NCI-H2107 treated with DMSO at 0.1 percent for 48 hours (cell line): ENCODE measurements at regions not wholly inside any gene's neighbourhood (a gene's known extent, or its start where the extent isn't known, plus 50 kb on each side); places are given as distances from the start of the nearest gene placed in this dataset.

ENCODE experiments used
- DNase-seq: peaks from one replicate; lab custom pipeline; 2025; ENCODE audit not compliant: unreplicated experiment; lab: John Stamatoyannopoulos, UW

DNA sequence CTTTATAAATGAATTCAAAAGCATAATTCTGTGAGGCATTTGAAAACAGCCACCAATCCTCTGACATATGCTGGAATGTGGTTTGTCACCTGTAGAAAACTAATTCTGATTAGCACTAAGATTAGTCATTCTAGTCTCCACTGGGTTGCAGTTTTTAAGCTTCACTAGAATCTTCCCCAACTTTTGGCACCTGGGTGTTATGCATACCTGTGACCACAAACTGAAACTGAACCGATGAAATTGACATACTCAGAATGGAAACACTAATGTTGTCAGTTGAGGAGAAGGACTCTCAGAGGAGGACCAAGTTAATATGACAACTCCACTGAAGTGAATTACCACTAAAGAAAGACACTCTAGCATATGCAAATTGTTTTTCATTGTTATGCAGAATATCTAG, 285.8 kb upstream of the NEGR1 start:
- DNase-seq: no peak

DNA sequence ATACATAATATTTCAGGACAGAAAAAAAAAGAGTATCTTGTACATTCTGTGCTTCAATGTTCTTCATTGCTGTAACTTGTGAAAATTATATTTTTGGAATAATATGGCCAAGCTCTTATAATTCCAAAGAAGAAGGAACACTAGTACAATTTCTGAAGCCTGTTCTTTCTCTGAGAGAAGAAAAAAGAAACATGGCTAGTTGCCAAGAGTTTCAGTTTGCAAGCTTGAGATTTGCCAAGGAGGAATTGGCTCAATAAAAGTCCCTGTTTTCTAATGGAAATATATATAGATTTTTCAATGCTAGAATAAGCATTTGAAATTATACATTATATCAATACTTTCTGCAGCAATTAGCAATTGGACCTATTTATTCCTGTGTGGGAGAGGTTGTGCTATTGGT, 285.2 kb upstream of the NEGR1 start:
- no peak for DNase-seq

DNA sequence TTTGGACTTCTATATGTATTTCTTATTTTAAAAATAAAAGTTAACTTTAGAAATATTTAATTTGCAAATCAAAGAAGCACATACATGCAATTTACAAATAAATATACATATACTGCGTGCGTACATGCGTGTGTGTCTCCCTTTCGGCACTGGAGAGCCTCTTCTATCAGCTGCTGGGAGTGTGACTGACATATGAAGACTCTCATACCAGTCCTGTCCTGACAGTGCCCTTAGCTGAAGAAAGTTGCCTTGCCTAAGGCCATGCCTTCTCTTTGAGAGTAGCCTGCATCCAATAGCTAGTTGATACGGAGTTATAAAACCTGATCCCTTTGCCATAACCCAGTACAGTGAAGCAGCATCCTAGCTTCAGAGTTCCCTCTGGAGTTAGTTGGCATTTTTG, 282.4 kb upstream of the NEGR1 start:
- DNase-seq: no peak

DNA sequence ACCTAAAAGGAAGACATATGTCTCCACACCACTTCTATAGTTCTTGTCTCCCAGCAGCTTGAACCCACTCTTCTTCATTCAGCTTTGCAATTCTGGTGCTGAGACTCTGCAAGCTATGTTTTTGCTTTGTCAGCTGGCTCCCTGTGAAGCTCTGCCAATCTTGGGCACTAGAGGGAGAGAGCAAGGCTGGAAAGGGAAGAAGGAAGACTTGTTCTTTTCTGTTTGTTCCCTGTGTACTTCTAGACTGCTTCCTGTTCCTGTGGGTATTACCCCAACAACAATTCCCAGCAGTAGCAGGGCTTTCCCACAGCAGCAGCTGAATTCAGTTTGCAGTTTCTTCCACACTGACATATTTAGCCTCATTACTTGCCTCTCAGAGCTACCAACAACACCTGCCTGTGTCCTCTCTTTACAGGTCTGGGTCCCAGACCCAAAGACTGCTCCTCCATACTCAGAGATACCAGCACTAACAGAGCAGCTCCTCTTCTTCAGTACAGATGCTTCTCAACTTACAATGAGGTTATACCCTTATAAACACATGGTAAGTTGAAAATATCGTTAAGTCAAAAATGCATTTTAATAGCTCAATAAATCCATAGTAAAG, 275.2 kb upstream of the NEGR1 start:
- no peak for DNase-seq

DNA sequence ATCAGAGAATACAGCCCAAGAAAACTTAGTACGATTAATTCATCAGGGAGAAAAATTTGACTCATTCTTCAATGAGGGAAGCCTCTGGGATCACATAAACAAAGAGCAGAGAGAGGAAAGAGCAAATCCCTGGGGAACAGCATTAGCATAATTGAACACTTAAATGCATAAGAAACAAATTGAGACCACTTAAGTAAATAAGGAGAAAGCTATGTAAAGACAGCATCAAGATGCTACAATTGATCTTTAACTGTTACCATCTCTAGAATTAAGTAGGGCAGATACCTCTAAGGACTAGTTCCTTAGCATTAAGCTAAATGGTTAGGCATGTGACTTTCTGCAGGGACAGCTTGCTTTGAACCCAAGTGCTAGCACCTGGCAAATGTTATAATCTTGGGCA, 265.1 kb upstream of the NEGR1 start:
- DNase-seq: no peak

DNA sequence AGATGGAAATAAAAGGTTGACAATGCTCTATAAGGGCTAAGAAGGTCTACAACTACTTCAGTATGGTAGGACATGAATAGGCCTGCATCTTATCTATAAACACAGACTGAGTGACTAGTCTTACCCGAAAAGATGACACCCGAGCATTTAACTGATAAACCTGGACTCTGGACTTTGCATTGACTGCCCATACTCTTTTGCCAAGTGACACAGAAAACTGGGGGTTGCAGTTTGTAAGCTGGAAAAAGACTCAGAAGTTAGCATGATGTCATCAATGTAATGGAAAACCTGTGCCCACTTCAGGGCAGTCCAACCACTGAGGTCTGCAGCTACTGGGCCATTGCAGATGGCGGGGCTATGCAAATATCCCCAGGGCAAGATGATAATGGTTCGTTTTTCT, 258.3 kb upstream of the NEGR1 start:
- DNase-seq: no peak

DNA sequence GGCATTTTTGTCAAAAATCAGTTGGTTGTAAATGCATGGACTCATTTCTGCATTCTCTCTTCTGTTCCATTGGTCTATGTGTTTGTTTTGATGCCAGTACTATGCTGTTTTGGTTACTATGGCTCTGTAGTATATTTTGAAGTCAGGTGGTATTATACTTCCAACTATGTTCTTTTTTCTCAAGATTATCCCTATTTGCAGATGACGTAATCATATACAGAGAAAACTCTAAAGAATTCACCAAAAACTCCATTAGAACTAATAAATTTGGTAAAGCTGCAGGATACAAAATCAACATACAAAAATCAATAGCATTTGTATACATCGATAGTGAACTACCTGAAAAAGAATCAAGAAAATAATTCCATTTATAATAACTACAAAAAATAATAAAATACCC, 253.1 kb upstream of the NEGR1 start:
- no peak for DNase-seq

DNA sequence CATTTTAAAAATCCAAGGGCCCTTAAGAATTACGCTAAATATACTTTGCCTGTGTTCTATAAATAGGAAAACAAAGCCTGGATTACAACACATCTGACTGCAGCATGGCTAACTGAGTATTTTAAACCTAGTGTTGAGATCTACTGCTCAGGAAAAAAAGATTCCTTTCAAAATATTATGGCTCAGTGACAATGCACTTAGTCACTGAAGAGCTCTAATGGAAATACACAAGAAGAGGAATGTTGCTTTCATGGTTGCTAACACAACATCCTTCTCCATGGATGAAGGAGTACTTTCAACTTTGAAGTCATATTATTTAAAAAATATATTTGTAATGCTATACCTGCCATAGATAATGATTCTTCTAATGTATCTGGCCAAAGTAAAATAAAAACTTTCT, 248.3 kb upstream of the NEGR1 start:
- DNase-seq: no peak

DNA sequence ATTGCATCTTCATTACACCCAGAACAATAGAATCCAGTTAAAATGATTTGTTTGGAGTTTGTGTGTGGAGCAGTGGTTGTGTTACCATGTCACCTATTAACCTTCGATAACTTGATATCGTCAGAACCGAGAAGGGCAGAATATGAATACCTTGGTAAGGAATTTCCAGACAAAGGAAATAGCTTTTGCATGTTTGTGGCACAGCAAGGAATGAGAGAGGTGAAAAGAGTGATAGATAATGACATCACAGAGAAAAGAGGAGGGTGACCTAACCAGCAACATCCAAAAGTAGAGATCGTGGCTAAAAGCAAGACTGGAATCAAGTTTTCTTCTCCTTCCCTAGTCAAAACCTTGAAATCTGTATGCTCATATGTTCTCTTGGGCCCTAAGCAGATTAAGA, 244.6 kb upstream of the NEGR1 start:
- no peak for DNase-seq

DNA sequence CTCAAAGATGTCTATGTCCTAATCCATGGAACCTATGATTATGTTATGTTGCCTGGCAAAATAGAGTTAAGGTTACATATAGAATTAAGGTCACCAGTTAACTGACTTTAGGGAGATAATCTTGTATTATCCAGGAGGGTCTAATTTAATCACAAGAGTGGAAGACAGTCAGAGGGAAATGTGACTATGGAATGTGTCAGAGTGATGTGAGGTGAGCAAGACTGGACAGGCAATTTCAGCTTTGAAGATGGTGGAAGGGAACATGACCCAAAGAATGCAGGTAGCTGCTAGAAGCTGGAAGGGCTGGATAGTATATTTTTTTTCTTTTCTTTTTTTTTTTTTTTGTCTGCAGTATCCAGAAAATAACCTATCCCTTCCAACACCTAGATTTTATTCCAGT, 241.7 kb upstream of the NEGR1 start:
- DNase-seq: no peak

DNA sequence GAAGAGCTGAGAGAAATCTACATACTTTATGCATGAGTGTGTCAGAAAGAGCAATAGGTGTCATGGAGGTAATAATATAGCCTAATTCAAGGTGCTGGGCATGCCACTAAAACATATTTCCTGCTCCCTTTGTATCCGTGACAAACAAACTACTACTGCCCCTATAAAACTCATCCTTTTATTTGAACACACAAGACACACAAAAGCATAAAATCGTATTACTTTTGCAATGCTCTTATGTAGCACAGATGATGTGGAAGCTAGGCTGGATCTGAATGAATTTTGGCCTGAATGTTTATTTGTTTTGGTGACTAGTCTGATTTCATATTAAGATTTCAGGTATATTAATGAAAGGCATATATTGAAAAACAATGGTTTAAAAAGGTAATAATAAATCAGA, 239.3 kb upstream of the NEGR1 start:
- DNase-seq: no peak

DNA sequence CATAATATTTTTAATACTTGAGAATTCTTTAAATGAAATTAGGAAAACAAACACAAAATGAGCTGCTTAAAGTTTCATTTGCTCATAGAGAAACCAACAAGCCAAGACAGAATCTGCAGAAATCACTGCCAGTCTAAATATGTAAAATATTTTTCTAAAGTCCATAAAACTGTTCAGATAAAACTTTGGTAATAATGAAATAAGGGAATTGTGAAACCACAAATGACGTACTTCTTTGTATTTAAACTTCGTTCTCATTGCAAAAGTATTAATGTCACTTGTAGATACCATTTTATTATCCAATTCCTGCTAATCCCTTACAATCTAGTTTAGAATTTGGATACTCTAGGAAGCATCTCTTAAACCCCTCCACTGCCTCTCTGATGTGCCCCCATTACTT, 234.5 kb upstream of the NEGR1 start:
- no peak for DNase-seq

DNA sequence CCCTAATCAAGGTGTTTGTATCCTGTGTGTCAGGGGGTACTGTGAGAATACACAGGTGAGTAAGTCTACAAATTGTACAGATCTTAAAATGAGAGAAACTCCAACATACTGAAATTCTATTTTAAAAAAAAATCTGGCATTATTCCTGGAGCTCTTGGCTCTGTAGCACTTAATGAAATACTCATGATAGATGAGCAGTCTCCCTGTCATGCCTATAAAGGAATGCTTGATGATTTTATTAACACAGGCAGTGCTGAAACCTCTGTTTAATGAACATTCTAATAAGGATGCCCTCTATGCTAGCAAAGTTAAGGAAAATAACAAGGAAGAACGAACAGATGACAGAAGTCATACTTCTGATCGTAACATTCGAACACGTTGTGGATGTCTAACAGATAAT, 233.9 kb upstream of the NEGR1 start:
- DNase-seq: no peak

DNA sequence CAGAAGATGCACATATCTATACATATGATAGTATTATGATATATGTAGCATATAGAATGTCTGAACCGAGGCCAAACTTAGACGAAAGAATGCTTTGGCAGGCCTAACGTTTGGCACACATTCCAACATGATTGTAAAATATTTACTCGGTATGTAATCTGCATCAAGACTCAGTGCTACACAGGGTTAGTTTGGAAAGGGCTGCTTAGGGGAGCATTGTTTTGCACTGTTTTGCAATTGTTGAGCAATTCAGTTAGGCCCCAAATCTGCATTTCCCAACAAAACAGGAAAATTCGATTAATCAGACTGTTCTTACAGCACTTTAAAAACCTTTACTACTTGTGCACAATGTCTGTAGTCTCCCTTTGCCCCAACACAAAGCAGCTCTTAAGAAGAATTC, 216.0 kb upstream of the NEGR1 start:
- no peak for DNase-seq

DNA sequence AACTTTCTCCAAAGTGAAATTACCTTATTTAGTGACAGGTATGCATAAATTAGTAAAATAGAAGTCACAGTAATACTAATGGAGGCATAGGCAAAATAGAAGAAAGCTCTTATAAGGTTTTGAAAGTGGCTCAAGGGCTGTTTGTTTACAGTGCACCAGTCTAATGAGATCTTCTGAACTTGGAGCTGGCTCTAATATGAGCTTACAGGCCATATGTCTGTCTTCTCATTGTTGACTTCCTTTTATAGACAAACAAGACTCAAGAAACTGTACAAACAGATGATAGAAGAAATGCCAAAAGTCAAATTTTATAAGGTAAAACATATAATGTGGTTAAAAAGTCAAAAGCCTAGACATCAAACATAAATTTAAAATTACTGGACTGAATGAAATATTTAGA, 207.5 kb upstream of the NEGR1 start:
- no peak for DNase-seq

DNA sequence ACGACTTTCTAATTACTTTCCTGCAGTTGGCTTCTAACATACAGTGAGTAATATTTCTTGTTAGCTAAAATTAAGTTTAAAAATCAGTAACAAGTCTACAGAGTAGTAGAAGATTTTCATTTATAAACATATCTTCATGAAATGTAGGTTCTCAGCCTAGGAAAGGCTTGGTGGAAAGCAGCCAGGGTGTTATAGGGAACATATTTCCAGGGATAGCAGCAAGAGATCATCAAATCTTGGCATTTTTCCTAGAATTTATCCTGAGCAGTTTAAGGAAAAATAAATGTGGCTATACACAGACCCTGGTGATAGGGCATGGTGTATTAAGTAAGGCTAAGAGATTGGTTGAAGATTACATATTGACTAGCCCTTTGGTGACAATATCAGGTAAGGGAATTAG, 203.5 kb upstream of the NEGR1 start:
- no peak for DNase-seq

DNA sequence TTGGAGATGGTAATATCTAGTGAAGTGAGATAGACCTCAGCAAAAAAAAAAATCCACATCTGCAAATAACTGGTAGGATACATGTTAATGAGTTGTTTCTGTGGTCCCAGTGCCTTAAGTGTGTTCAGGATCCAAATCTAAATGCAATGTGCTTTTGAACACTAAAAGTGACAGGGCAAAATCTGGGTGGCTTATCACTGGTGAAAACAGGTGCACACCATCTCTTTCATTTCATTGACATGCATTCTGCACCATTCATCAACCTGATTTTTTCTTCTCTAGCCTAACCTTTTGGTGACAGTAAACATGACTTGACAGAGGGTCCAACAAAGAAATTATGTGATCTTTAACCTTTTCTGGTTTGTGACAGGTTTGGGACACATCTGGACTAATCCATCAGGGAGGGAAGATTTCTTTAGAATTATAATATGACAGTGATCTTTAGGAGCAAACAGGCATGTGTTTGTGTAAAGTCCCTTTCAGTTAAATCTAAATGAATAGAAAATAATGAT, 201.6 kb upstream of the NEGR1 start:
- no peak for DNase-seq

DNA sequence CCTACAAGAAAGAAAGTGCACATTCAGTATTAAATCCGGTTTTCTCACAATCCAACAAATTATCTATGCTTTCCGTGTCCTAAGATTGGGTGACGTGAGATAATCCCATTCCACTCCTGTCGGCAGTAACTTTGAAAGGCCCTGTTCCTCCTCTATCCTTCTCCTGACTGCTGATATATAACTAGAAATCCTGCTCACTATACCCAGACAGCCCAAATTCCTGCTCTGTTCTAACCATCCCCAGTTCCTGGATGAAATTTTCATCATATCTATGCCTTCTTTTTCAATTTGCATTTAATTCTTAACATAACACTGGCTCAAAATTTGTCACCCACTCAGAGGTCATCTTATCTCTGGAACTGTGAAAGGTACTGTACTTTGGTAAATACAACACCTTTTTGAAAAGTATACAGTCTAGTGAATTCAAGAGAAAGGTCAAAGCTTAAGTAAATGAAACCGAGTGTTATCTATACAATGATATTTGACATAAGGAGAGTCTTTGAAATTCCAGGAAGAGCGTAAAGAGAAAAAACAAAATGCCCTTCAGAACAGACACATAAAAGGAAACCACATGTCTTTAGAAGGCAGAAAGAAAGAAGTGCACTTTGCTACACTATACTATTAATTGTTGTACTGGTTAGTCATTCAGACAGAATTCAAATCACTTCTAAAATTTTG, 200.5 kb upstream of the NEGR1 start:
- no peak for DNase-seq

DNA sequence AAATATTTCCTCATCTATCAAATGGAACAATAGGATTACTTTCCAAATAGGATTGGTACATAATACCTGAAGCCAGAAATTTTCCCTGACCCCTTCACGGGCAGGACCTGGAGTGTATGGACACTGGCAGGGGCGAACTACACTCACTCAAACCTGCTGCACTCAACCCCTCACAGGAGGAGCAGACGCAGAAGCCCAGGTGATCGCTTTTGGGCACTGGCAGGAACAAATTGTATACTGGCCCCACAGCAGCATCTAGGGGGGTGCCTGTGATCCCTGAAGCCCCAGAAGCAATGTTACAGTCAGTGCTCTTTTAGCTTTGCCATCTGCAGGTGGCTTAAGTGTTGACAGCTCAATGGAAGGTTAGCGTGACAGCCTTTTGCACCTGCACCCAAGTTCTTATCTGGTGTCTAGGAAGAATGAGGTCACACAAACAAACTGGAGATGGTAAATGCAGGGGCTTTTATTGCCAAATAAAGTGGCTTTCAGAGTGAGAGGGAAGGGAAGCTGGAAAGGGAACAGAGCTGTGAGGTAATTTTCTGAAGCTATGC, 199.2 kb upstream of the NEGR1 start:
- DNase-seq: no peak

DNA sequence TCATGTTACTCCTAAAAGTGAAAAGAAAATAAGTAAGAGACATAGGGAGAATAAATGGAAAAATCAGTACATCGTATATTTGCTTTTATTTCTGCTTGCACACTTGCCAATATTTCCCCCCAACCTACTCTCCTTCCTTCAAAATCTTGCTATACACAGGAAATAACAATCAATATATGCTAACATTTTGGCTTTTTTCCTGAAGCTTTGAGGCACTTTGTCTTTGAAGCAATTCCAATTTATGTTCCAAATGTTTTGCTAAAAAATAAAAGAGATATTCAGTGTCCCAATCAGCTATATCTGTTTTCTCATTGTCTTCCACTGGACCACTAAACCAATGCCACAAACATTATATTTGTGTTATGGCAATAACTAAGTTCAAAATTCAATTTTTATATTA, 184.0 kb upstream of the NEGR1 start:
- DNase-seq: no peak

DNA sequence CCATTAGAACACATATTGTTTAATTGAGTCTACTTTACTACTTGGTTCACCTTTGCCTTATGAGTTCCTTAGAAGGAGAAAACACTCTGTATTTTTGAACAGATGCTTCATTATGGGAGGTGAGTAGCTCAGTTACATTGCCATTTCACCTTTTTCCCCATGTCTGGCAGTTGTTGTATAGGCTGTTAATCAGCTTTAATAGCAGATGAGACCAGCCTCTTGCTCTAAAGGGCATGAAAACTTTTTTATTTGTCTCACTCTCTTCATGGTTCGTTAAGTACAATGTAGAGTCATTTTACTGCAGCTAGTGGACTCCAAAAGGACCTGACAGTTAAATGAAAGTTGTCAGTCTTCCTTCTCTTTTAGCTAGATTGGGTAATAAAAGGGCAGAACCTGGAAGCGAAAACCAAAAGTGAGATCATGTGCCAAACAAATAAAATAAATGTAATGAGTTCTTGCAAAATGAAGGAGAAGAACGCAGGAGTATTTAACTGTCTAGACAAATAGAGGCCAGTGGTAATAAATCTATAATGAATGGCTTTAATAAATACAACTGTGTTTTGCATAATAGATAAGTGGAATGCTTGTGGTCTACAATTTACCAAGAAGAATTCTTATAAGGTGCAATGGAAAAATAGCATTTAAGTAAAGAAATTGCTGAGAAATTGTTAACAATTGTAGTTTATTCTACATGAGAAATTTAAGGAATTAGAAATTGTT, 180.0 kb upstream of the NEGR1 start:
- no peak for DNase-seq

DNA sequence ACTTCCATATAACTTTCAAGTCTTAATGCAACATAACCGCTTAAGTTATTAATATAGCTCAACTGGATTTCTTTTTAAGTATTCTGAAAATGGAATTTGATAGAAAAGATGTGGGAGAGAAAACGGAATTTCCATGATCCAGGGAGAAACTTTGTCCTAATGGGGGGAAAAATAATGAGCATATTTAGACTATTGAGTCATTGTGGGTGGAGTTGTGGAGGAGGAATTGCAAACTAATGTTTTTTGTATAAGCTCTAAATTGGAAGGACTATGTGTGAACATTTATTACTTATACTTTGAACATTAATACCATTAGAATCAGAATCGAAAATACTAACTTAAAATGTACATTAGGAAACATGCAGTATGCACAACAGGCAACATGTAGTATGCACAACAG, 159.9 kb upstream of the NEGR1 start:
- DNase-seq: no peak
